C4-2B (cell line): ENCODE measurements at regions not wholly inside any gene's neighbourhood (a gene's known extent, or its start where the extent isn't known, plus 50 kb on each side); places are given as distances from the start of the nearest gene placed in this dataset.

Source experiments
- CTCF ChIP-seq: fragments of 450-650 bp; conservative IDR thresholded peaks from 2 replicates; pipeline ENCODE4 v1.5.1; 2017; ENCODE audit warnings: mild to moderate bottlenecking
- ZFX ChIP-seq: fragments of 450-650 bp; IDR thresholded peaks from 2 replicates; pipeline ENCODE4 v1.6.1; 2017

GRCh38 chr3:144437989-144438388 lies 466.4 kb downstream of the DIPK2A start:
- TF ChIP-seq CTCF = no peak
- TF ChIP-seq ZFX = no peak
